ENCODE measurements at regions not wholly inside any gene's neighbourhood (a gene's known extent, or its start where the extent isn't known, plus 50 kb on each side); places are given as distances from the start of the nearest gene placed in this dataset.

DNA sequence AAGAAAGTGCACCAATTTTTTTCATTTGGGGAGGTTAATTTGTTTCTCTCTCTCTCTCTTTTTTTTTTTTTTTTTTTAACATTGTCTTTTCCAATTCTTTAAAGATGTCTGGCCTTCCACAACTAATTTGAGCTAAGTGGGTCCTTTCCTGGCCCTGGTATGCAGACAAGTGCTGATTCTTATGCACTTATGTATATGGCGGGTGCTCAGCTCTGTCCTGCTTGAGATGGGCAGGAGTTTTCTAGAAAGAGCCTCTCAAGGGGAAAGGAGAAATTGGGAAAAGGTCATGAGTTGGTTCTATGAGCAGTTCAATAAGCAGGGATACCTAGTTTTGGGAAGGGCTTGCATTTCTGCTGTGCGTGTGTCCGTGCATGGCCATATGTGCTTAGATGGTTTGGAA, 67.8 kb upstream of the NPVF start:
- DNase-seq (ENCODE audit: low read depth in 2 of 2), result no peak
- H4K20me1 ChIP-seq (ENCODE audit: control insufficient read depth, extremely low read depth, insufficient read depth, low read length), result no peaks in the 10 kb centered on the region
- no peak overlapping the region for H3K27ac ChIP-seq (ENCODE audit: insufficient read depth, low read length)
- H2AFZ ChIP-seq (ENCODE audit: low read length), result no peak overlapping the region
- no peaks in the 10 kb centered on the region for H3K4me1 ChIP-seq (ENCODE audit: control insufficient read depth, extremely low read depth, insufficient read depth, low read length)
- TF ChIP-seq EZH2 (IDR thresholded peaks at IDR 0.05; ENCODE audit: low read length, missing control alignments), result no peak
- TF ChIP-seq, protein P1, sequence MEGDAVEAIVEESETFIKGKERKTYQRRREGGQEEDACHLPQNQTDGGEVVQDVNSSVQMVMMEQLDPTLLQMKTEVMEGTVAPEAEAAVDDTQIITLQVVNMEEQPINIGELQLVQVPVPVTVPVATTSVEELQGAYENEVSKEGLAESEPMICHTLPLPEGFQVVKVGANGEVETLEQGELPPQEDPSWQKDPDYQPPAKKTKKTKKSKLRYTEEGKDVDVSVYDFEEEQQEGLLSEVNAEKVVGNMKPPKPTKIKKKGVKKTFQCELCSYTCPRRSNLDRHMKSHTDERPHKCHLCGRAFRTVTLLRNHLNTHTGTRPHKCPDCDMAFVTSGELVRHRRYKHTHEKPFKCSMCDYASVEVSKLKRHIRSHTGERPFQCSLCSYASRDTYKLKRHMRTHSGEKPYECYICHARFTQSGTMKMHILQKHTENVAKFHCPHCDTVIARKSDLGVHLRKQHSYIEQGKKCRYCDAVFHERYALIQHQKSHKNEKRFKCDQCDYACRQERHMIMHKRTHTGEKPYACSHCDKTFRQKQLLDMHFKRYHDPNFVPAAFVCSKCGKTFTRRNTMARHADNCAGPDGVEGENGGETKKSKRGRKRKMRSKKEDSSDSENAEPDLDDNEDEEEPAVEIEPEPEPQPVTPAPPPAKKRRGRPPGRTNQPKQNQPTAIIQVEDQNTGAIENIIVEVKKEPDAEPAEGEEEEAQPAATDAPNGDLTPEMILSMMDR (conservative IDR thresholded peaks at IDR 0.05 in 1 of 2, IDR thresholded peaks at IDR 0.05 in 1 of 2; ENCODE audit: low read depth in 1 of 2, low read length in 2 of 2), result no peak
- H3K4me2 ChIP-seq (ENCODE audit: extremely low read depth, insufficient read depth, low read length), result no peak overlapping the region
- H3K4me3 ChIP-seq (replicated peaks in 1 of 4; ENCODE audit: control extremely low read depth in 1 of 4, insufficient read depth in 1 of 4, low read depth in 3 of 4, low read length in 4 of 4), result no peak overlapping the region
- H3K9ac ChIP-seq (ENCODE audit: insufficient read depth, low read length), result no peak overlapping the region
- no peaks in the 10 kb centered on the region for H3K36me3 ChIP-seq (ENCODE audit: control insufficient read depth, insufficient read depth, low read length)
- no peaks in the 10 kb centered on the region for H3K79me2 ChIP-seq (ENCODE audit: control insufficient read depth, insufficient read depth, low read length)
- no peaks in the 10 kb centered on the region for H3K9me3 ChIP-seq (ENCODE audit: control insufficient read depth, insufficient read depth, low read depth, low read length)
- no peaks in the 10 kb centered on the region for H3K27me3 ChIP-seq (ENCODE audit: control insufficient read depth, insufficient read depth, low read length)

DNA sequence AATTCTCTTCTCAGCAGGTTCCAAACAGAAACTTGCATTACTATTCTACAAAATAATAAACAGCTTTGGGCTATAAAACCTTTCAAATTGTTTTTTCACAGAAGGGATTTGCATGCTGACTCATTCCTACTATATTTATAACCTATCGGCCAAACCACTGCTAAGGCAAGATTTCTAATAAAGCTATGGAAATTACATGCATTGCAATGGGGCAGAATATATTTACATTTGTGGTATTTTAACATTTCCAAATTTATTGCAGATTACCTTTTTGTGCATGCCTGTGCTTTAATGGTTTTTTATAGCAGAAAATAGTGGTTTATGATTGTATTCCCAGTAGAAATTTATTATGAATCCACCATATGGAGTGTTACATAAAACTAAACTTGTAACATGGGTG, 69.0 kb upstream of the NPVF start:
- DNase-seq (ENCODE audit: low read depth in 2 of 2), result no peak
- H3K4me3 ChIP-seq (replicated peaks in 1 of 4; ENCODE audit: control extremely low read depth in 1 of 4, insufficient read depth in 1 of 4, low read depth in 3 of 4, low read length in 4 of 4), result no peak overlapping the region
- no peaks in the 10 kb centered on the region for H3K27me3 ChIP-seq (ENCODE audit: control insufficient read depth, insufficient read depth, low read length)

DNA sequence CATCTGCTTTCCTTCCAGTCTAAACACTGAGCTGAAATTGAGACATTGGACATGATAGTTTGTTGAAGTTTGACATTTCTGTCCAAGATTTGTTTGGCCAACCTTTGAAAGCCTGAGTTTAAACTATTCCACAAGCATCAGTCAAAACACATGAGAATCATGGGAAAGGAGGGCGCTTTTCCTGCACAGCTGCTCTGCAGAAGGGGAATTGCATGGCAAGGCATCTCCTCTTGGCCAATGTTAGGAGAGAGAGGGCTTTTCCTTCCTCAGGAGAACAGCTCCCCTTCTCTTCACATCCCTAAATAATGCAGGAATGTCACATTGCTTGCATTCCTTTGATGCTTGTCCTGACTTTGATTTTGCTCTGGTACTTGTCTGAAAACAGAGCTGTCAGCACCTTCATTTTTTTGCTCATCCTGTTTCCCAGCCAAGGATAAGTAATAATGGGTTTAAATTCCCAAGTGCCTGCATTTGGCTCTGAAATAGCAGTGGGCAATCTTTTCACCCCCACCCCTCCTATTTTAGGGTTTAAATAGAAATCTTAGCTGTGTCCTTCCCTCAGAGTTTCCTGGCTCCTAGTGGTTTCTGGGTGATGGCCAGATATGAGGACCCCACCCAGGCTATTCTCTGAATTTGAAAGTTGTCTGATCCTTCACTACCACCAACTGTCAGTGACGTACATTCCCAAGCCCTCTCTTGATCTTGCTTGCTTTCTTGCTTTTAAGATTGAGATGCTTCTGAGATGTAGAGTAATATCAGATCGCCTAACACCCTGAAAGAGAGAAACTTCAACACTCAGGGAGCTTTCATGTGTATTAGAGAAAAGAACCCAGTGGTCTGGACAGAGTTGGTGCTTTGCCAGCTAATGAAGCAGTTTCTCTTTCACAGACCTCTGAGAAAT, 75.2 kb upstream of the NPVF start:
- Histone ChIP-seq H3K79me2 (ENCODE audit: control insufficient read depth, insufficient read depth, low read length) (no peaks in the 10 kb centered on the region), H3K27me3 (ENCODE audit: control insufficient read depth, insufficient read depth, low read length) (no peaks in the 10 kb centered on the region), H2AFZ (ENCODE audit: low read length) (no peak overlapping the region), H3K36me3 (ENCODE audit: control insufficient read depth, insufficient read depth, low read length) (no peaks in the 10 kb centered on the region), H3K4me1 (ENCODE audit: control insufficient read depth, extremely low read depth, insufficient read depth, low read length) (no peaks in the 10 kb centered on the region), H3K4me3 (replicated peaks in 1 of 4; ENCODE audit: control extremely low read depth in 1 of 4, insufficient read depth in 1 of 4, low read depth in 3 of 4, low read length in 4 of 4) (no peak overlapping the region), H3K4me2 (ENCODE audit: extremely low read depth, insufficient read depth, low read length) (no peak overlapping the region), H3K9me3 (ENCODE audit: control insufficient read depth, insufficient read depth, low read depth, low read length) (no peaks in the 10 kb centered on the region), H3K9ac (ENCODE audit: insufficient read depth, low read length) (no peak overlapping the region), H3K27ac (ENCODE audit: insufficient read depth, low read length) (no peak overlapping the region), H4K20me1 (ENCODE audit: control insufficient read depth, extremely low read depth, insufficient read depth, low read length) (no peaks in the 10 kb centered on the region)
- DNase-seq (ENCODE audit: low read depth in 2 of 2), result peak; percentile 13 to 21
- no peak for TF ChIP-seq EZH2 (IDR thresholded peaks at IDR 0.05; ENCODE audit: low read length, missing control alignments)
- TF ChIP-seq, protein P1 (conservative IDR thresholded peaks at IDR 0.05 in 1 of 2, IDR thresholded peaks at IDR 0.05 in 1 of 2; ENCODE audit: low read depth in 1 of 2, low read length in 2 of 2), result no peak

More for the DNA sequence above, 69.0 kb upstream of the NPVF start:
- H3K4me2 ChIP-seq (ENCODE audit: extremely low read depth, insufficient read depth, low read length), result no peak overlapping the region
- no peaks in the 10 kb centered on the region for H4K20me1 ChIP-seq (ENCODE audit: control insufficient read depth, extremely low read depth, insufficient read depth, low read length)
- no peak overlapping the region for H2AFZ ChIP-seq (ENCODE audit: low read length)
- H3K9ac ChIP-seq (ENCODE audit: insufficient read depth, low read length), result no peak overlapping the region
- TF ChIP-seq, protein P1 (conservative IDR thresholded peaks at IDR 0.05 in 1 of 2, IDR thresholded peaks at IDR 0.05 in 1 of 2; ENCODE audit: low read depth in 1 of 2, low read length in 2 of 2), result no peak
- TF ChIP-seq EZH2 (IDR thresholded peaks at IDR 0.05; ENCODE audit: low read length, missing control alignments), result no peak
- H3K36me3 ChIP-seq (ENCODE audit: control insufficient read depth, insufficient read depth, low read length), result no peaks in the 10 kb centered on the region
- H3K4me1 ChIP-seq (ENCODE audit: control insufficient read depth, extremely low read depth, insufficient read depth, low read length), result no peaks in the 10 kb centered on the region
- no peaks in the 10 kb centered on the region for H3K79me2 ChIP-seq (ENCODE audit: control insufficient read depth, insufficient read depth, low read length)
- H3K27ac ChIP-seq (ENCODE audit: insufficient read depth, low read length), result no peak overlapping the region
- no peaks in the 10 kb centered on the region for H3K9me3 ChIP-seq (ENCODE audit: control insufficient read depth, insufficient read depth, low read depth, low read length)
